Activated T-helper 9 cell treated with anti-CD3 and anti-CD28 coated beads, Interleukin-2, amount 50 U/mL, for 16 hours (primary cell): ENCODE measurements at regions not wholly inside any gene's neighbourhood (a gene's known extent, or its start where the extent isn't known, plus 50 kb on each side); places are given as distances from the start of the nearest gene placed in this dataset.
"Not testable (repeated sequence)": the region's sequence is repeated elsewhere in the genome, so short reads cannot be mapped to it uniquely, and the experiment has no call there.

Experiments
- DNase-seq: peaks from one replicate; pipeline ENCODE4 v3.0.0-alpha.2; 2020; ENCODE audit warnings: low read depth

- DNase-seq, result no peak
Measured at GRCh38 chr1:101483982-101484688, 247.3 kb downstream of the S1PR1 start.

- DNase-seq, result no peak
Measured at GRCh38 chr1:101484689-101485338, 248.0 kb downstream of the S1PR1 start.

- no peak for DNase-seq
Measured at GRCh38 chr1:101485712-101486111, 248.9 kb downstream of the S1PR1 start.

GRCh38 chr1:101492144-101492543 lies 255.3 kb downstream of the S1PR1 start:
- DNase-seq, result not testable (repeated sequence)

GRCh38 chr1:101493920-101494319 lies 257.1 kb downstream of the S1PR1 start:
- DNase-seq, result not testable (repeated sequence)

- DNase-seq, result no peak
Measured at GRCh38 chr1:101496109-101496508, 259.3 kb downstream of the S1PR1 start.

GRCh38 chr1:101497881-101498559 lies 261.2 kb downstream of the S1PR1 start:
- no peak for DNase-seq

GRCh38 chr1:101504106-101504505 lies 267.3 kb downstream of the S1PR1 start:
- DNase-seq, result not testable (repeated sequence)

- not testable (repeated sequence) for DNase-seq
Measured at GRCh38 chr1:101505240-101505639, 268.4 kb downstream of the S1PR1 start.

GRCh38 chr1:101506541-101507164 lies 269.8 kb downstream of the S1PR1 start:
- DNase-seq, result no peak

- DNase-seq, result no peak
Measured at GRCh38 chr1:101507547-101507971, 270.7 kb downstream of the S1PR1 start.

GRCh38 chr1:101508913-101509312 lies 272.1 kb downstream of the S1PR1 start:
- DNase-seq, result no peak

- no peak for DNase-seq
Measured at GRCh38 chr1:101509370-101509769, 272.6 kb downstream of the S1PR1 start.

GRCh38 chr1:101511202-101511891 lies 274.5 kb downstream of the S1PR1 start:
- no peak for DNase-seq

- no peak for DNase-seq
Measured at GRCh38 chr1:101520302-101520701, 283.5 kb downstream of the S1PR1 start.

- no peak for DNase-seq
Measured at GRCh38 chr1:101522486-101522885, 285.7 kb downstream of the S1PR1 start.

- DNase-seq, result no peak
Measured at GRCh38 chr1:101526813-101527212, 290.0 kb downstream of the S1PR1 start.

- no peak for DNase-seq
Measured at GRCh38 chr1:101532377-101532776, 295.6 kb downstream of the S1PR1 start.

- no peak for DNase-seq
Measured at GRCh38 chr1:101540161-101540560, 303.3 kb downstream of the S1PR1 start.

GRCh38 chr1:101546885-101547284 lies 310.1 kb downstream of the S1PR1 start:
- DNase-seq, result no peak

- DNase-seq, result no peak
Measured at GRCh38 chr1:101547357-101547756, 310.5 kb downstream of the S1PR1 start.

GRCh38 chr1:101548376-101548775 lies 311.6 kb downstream of the S1PR1 start:
- DNase-seq, result no peak
